HEK293 (cell line): ENCODE measurements at regions not wholly inside any gene's neighbourhood (a gene's known extent, or its start where the extent isn't known, plus 50 kb on each side); places are given as distances from the start of the nearest gene placed in this dataset.

Source experiments
- CTCF ChIA-PET: fragments of 350-600 bp; formaldehyde crosslinking; extraction: SDS; loops from one replicate; lab custom pipeline; 2021; ENCODE audit warnings: antibody characterized with exemption; lab: Yijun Ruan, JAX
- POLR2A ChIA-PET: fragments of 300-600 bp; formaldehyde crosslinking; extraction: SDS; loops from one replicate; lab custom pipeline; 2020; ENCODE audit warnings: antibody characterized with exemption, inconsistent platforms; lab: Yijun Ruan, JAX
- H3K27ac ChIP-seq: fragments of 200-500 bp; sonication (Bioruptor generic); 2 replicates; pipeline ENCODE4 v1.5.1; 2014; ENCODE audit warnings: low read depth, low read length, control low read depth, inconsistent platforms; ENCODE audit errors: extremely low read depth
- H3K36me3 ChIP-seq, 2 experiments: fragments of 200-500 bp in 1 of 2; sonication (Bioruptor generic) in 1 of 2; 1 replicate in 1 of 2; 2 replicates in 1 of 2; pipeline ENCODE4 v1.5.1; 2014 to 2017; ENCODE audit warnings: inconsistent platforms in 2 of 2, low read length in 2 of 2; ENCODE audit not compliant: control insufficient read depth in 2 of 2, insufficient read depth in 1 of 2
- H3K4me1 ChIP-seq: fragments of 200-500 bp; sonication (Bioruptor generic); 2 replicates; pipeline ENCODE4 v1.5.1; 2014; ENCODE audit warnings: mild to moderate bottlenecking, low read length, inconsistent platforms; ENCODE audit not compliant: control insufficient read depth, insufficient read depth
- H3K4me3 ChIP-seq: 2 replicates; pipeline ENCODE4 v1.5.1; 2011; ENCODE audit warnings: low read depth, mild to moderate bottlenecking, control low read depth, low read length, moderate library complexity
- H3K9me3 ChIP-seq: fragments of 200-500 bp; sonication (Bioruptor generic); 2 replicates; pipeline ENCODE4 v1.5.1; 2014; ENCODE audit warnings: low read depth, low read length, inconsistent platforms; ENCODE audit not compliant: control insufficient read depth, insufficient read depth
- EGR2 ChIP-seq: fragments of 450-650 bp; formaldehyde crosslinking; IDR thresholded peaks from 2 replicates; pipeline ENCODE4 v1.5.1; 2016; ENCODE audit warnings: low read depth, missing biosample characterization, missing genetic modification characterization
- HOXD13 ChIP-seq: sonication (generic); formaldehyde crosslinking; IDR thresholded peaks from 2 replicates; pipeline ENCODE4 v1.8.0; 2022; ENCODE audit warnings: missing genetic modification reagents, borderline replicate concordance
- KLF1 ChIP-seq: fragments of 450-650 bp; formaldehyde crosslinking; IDR thresholded peaks from 2 replicates; pipeline ENCODE4 v1.5.1; 2016; ENCODE audit warnings: missing biosample characterization, missing genetic modification characterization
- MEIS1 ChIP-seq: sonication (generic); formaldehyde crosslinking; IDR thresholded peaks from 2 replicates; pipeline ENCODE4 v1.8.1; 2022; ENCODE audit warnings: missing genetic modification reagents, mild to moderate bottlenecking, borderline replicate concordance
- OSR2 ChIP-seq: fragments of 450-650 bp; formaldehyde crosslinking; IDR thresholded peaks from 2 replicates; pipeline ENCODE4 v1.5.1; 2016; ENCODE audit warnings: missing biosample characterization, missing genetic modification characterization
- SP3 ChIP-seq: fragments of 450-650 bp; formaldehyde crosslinking; IDR thresholded peaks from 2 replicates; pipeline ENCODE4 v1.5.1; 2016; ENCODE audit warnings: missing biosample characterization, missing genetic modification characterization
- ZBTB20 ChIP-seq: fragments of 450-650 bp; formaldehyde crosslinking; IDR thresholded peaks from 2 replicates; pipeline ENCODE4 v1.5.1; 2016; ENCODE audit warnings: missing biosample characterization, missing genetic modification characterization
- ZNF138 ChIP-seq: fragments of 450-650 bp; formaldehyde crosslinking; IDR thresholded peaks from 2 replicates; pipeline ENCODE4 v1.5.1; 2016; ENCODE audit warnings: missing biosample characterization, missing genetic modification characterization, borderline replicate concordance
- ZNF23 ChIP-seq: fragments of 450-650 bp; formaldehyde crosslinking; IDR thresholded peaks from 2 replicates; pipeline ENCODE4 v1.5.1; 2016; ENCODE audit warnings: missing biosample characterization, missing genetic modification characterization, borderline replicate concordance
- ZNF239 ChIP-seq: fragments of 450-650 bp; formaldehyde crosslinking; IDR thresholded peaks from 2 replicates; pipeline ENCODE4 v1.5.1; 2016; ENCODE audit warnings: missing biosample characterization, missing genetic modification characterization
- ZNF354C ChIP-seq: fragments of 450-650 bp; formaldehyde crosslinking; IDR thresholded peaks from 2 replicates; pipeline ENCODE4 v1.5.1; 2016; ENCODE audit warnings: missing biosample characterization, missing genetic modification characterization, low read depth, borderline replicate concordance
- ZNF596 ChIP-seq: fragments of 450-650 bp; IDR thresholded peaks from 2 replicates; pipeline ENCODE4 v1.5.0; 2018; ENCODE audit warnings: missing biosample characterization, mild to moderate bottlenecking, missing genetic modification characterization, moderate library complexity
- ZNF621 ChIP-seq: fragments of 450-650 bp; formaldehyde crosslinking; IDR thresholded peaks from 2 replicates; pipeline ENCODE4 v1.5.1; 2017; ENCODE audit warnings: missing biosample characterization, missing genetic modification characterization
- TF ChIP-seq, protein P1 (sequence below): fragments of 450-650 bp; formaldehyde crosslinking; IDR thresholded peaks from 2 replicates; pipeline ENCODE4 v1.5.1; 2016; ENCODE audit warnings: missing biosample characterization, missing genetic modification characterization
- TF ChIP-seq, protein P2 (sequence below): fragments of 450-650 bp; IDR thresholded peaks from 2 replicates; pipeline ENCODE4 v1.5.1; 2018; ENCODE audit warnings: missing biosample characterization, mild to moderate bottlenecking, missing genetic modification characterization
- TF ChIP-seq, protein P3 (sequence below): fragments of 450-650 bp; formaldehyde crosslinking; IDR thresholded peaks from 2 replicates; pipeline ENCODE4 v1.5.1; 2016; ENCODE audit warnings: missing biosample characterization, missing genetic modification characterization
- TF ChIP-seq, protein P4 (sequence below): fragments of 450-650 bp; formaldehyde crosslinking; IDR thresholded peaks from 2 replicates; pipeline ENCODE4 v1.5.1; 2016; ENCODE audit warnings: missing biosample characterization, missing genetic modification characterization, low read depth

DNA sequence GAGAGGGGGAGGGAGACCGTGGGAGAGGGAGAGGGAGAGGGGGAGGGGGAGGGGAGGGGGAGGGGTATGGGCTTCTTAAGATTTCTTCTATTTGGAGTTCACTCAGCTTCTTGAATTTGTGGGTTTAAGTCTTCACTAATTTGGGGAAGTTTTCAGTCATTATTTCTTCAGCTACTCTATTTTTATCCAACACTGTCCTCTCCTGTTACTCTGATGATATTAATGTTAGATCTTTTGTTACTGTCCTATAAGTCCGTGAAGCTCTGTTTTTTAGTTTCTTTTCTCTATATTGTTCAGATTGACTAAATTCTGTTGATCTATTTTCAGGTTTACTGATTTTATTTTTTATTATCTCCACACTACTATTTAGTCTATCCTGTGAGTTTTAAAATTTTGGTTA lies 351.5 kb upstream of the TPM1 start:
- ChIA-PET CTCF (no interaction called here), POLR2A (no interaction called here)

DNA sequence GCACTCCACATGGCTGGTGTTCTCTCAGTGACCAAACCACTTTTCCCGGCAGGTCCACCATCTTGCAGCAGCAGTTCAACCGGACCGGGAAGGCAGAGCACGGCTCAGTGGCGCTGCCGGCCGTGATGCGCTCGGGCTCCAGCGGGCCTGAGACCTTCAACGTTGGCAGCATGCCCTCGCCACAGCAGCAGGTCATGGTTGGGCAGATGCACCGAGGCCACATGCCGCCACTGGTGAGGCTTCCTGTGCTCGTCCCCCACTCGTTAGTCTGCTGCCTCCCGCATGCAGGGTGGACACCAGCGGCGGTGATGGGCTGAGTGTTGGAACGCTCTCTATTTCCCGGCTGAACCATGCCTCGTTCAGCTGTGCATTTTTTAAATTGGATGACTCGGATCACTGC lies 344.9 kb upstream of the TPM1 start:
- POLR2A ChIA-PET: no interaction called here

More for the DNA sequence above, 351.5 kb upstream of the TPM1 start:
- TF ChIP-seq ZNF23 (tag by site-specific recombination) (no peak), KLF1 (tag by site-specific recombination) (no peak)
- TF ChIP-seq, protein P1, sequence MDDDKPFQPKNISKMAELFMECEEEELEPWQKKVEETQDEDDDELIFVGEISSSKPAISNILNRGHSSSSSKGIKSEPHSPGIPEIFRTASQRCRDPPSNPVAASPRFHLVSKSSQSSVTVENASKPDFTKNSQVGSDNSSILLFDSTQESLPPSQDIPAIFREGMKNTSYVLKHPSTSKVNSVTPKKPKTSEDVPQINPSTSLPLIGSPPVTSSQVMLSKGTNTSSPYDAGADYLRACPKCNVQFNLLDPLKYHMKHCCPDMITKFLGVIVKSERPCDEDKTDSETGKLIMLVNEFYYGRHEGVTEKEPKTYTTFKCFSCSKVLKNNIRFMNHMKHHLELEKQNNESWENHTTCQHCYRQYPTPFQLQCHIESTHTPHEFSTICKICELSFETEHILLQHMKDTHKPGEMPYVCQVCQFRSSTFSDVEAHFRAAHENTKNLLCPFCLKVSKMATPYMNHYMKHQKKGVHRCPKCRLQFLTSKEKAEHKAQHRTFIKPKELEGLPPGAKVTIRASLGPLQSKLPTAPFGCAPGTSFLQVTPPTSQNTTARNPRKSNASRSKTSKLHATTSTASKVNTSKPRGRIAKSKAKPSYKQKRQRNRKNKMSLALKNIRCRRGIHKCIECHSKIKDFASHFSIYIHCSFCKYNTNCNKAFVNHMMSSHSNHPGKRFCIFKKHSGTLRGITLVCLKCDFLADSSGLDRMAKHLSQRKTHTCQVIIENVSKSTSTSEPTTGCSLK (tag by site-specific recombination): no peak
- TF ChIP-seq, protein P2, sequence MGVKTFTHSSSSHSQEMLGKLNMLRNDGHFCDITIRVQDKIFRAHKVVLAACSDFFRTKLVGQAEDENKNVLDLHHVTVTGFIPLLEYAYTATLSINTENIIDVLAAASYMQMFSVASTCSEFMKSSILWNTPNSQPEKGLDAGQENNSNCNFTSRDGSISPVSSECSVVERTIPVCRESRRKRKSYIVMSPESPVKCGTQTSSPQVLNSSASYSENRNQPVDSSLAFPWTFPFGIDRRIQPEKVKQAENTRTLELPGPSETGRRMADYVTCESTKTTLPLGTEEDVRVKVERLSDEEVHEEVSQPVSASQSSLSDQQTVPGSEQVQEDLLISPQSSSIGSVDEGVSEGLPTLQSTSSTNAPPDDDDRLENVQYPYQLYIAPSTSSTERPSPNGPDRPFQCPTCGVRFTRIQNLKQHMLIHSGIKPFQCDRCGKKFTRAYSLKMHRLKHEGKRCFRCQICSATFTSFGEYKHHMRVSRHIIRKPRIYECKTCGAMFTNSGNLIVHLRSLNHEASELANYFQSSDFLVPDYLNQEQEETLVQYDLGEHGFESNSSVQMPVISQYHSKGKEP: no peak
- Histone ChIP-seq H3K27ac (no peak overlapping the region), H3K4me3 (no peak overlapping the region), H3K4me1 (no peaks in the 10 kb centered on the region), H3K9me3 (no peaks in the 10 kb centered on the region), H3K36me3 (no peaks in the 10 kb centered on the region)

DNA sequence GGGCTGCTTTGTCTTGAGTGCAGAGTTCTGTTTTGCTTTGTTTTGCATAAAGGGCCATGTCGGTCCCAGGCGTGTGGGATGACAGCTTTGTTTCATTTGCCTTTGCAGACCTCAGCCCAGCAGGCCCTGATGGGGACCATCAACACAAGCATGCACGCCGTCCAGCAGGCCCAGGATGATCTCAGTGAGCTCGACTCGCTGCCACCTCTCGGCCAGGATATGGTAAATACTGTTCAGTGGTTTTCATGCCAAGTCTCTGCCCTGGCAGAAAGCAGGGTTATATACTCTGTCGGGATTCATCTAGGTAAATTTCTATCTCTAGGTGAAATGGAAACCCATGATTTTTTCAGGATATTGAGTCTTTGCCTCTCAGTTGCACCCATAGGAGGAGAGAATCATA lies 343.9 kb upstream of the TPM1 start:
- H3K36me3 ChIP-seq: no peaks in the 10 kb centered on the region
- TF ChIP-seq OSR2 (tag by site-specific recombination) (no peak), MEIS1 (no peak), HOXD13 (no peak), ZBTB20 (tag by site-specific recombination) (no peak), EGR2 (tag by site-specific recombination) (no peak)
- no peaks in the 10 kb centered on the region for H3K9me3 ChIP-seq
- CTCF ChIA-PET: interaction anchor here (1.0 kb wide), 1 partner anchor 10 kb away, joined by 4 read pairs; no protein-coding TSS in a partner anchor
- POLR2A ChIA-PET: no interaction called here
- no peaks in the 10 kb centered on the region for H3K4me1 ChIP-seq
- no peak overlapping the region for H3K4me3 ChIP-seq
- H3K27ac ChIP-seq: no peak overlapping the region

More for the DNA sequence above, 344.9 kb upstream of the TPM1 start:
- TF ChIP-seq ZNF239 (tag by site-specific recombination): no peak
- TF ChIP-seq ZNF138 (tag by site-specific recombination): no peak
- TF ChIP-seq ZNF596 (tag by site-specific recombination): no peak
- TF ChIP-seq, protein P3, sequence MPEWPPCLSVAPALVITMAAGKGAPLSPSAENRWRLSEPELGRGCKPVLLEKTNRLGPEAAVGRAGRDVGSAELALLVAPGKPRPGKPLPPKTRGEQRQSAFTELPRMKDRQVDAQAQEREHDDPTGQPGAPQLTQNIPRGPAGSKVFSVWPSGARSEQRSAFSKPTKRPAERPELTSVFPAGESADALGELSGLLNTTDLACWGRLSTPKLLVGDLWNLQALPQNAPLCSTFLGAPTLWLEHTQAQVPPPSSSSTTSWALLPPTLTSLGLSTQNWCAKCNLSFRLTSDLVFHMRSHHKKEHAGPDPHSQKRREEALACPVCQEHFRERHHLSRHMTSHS (tag by site-specific recombination): no peak
- TF ChIP-seq ZNF354C: no peak
- no peak for TF ChIP-seq ZNF621 (tag by site-specific recombination)
- no peak for TF ChIP-seq SP3 (tag by site-specific recombination)
- TF ChIP-seq, protein P4, sequence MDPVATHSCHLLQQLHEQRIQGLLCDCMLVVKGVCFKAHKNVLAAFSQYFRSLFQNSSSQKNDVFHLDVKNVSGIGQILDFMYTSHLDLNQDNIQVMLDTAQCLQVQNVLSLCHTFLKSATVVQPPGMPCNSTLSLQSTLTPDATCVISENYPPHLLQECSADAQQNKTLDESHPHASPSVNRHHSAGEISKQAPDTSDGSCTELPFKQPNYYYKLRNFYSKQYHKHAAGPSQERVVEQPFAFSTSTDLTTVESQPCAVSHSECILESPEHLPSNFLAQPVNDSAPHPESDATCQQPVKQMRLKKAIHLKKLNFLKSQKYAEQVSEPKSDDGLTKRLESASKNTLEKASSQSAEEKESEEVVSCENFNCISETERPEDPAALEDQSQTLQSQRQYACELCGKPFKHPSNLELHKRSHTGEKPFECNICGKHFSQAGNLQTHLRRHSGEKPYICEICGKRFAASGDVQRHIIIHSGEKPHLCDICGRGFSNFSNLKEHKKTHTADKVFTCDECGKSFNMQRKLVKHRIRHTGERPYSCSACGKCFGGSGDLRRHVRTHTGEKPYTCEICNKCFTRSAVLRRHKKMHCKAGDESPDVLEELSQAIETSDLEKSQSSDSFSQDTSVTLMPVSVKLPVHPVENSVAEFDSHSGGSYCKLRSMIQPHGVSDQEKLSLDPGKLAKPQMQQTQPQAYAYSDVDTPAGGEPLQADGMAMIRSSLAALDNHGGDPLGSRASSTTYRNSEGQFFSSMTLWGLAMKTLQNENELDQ: no peak
- Histone ChIP-seq H3K27ac (no peak overlapping the region), H3K9me3 (no peaks in the 10 kb centered on the region), H3K36me3 (no peaks in the 10 kb centered on the region), H3K4me3 (no peak overlapping the region), H3K4me1 (no peaks in the 10 kb centered on the region)
- CTCF ChIA-PET: interaction anchor here (0.5 to 0.8 kb wide), 2 partner anchors 49 to 575 kb away, joined by 3 read pairs; no protein-coding TSS in a partner anchor
